M059J (cell line): ENCODE measurements at regions not wholly inside any gene's neighbourhood (a gene's known extent, or its start where the extent isn't known, plus 50 kb on each side); places are given as distances from the start of the nearest gene placed in this dataset.
A peak's percentile ranks its signal among the peaks of the same experiment; 100 is the strongest.

ENCODE experiments used
- DNase-seq: peaks from one replicate; pipeline ENCODE4 v3.0.0-alpha.2; 2012; ENCODE audit warnings: low read depth

GRCh38 chr2:204012072-204012653, 75.6 kb downstream of the ICOS start:
- DNase-seq = peak; percentile 15

GRCh38 chr2:204015118-204015843, 78.7 kb downstream of the ICOS start:
- DNase-seq = no peak

- no peak for DNase-seq
Observed at GRCh38 chr2:204018717-204019116, 82.2 kb downstream of the ICOS start.

- peak; percentile 76 for DNase-seq
Observed at GRCh38 chr2:204019572-204020501, 83.3 kb downstream of the ICOS start.

GRCh38 chr2:204021290-204022081, 84.9 kb downstream of the ICOS start:
- DNase-seq = no peak

GRCh38 chr2:204022550-204022949, 86.0 kb downstream of the ICOS start:
- DNase-seq = no peak

GRCh38 chr2:204023088-204023487, 86.5 kb downstream of the ICOS start:
- no peak for DNase-seq

GRCh38 chr2:204024503-204024902, 87.9 kb downstream of the ICOS start:
- DNase-seq = peak; percentile 23

- DNase-seq = no peak
Observed at GRCh38 chr2:204024906-204025475, 88.4 kb downstream of the ICOS start.

- DNase-seq = no peak
Observed at GRCh38 chr2:204026294-204026693, 89.7 kb downstream of the ICOS start.

- peak; percentile 42 for DNase-seq
Observed at GRCh38 chr2:204027091-204027490, 90.5 kb downstream of the ICOS start.

GRCh38 chr2:204030322-204030721, 93.8 kb downstream of the ICOS start:
- DNase-seq = no peak

- no peak for DNase-seq
Observed at GRCh38 chr2:204031056-204031455, 94.5 kb downstream of the ICOS start.

- DNase-seq = no peak
Observed at GRCh38 chr2:204032301-204032700, 95.7 kb downstream of the ICOS start.

GRCh38 chr2:204033611-204034495, 97.3 kb downstream of the ICOS start:
- DNase-seq = no peak

- DNase-seq = no peak
Observed at GRCh38 chr2:204036706-204037105, 100.1 kb downstream of the ICOS start.

GRCh38 chr2:204037286-204037685, 100.7 kb downstream of the ICOS start:
- DNase-seq = no peak

- no peak for DNase-seq
Observed at GRCh38 chr2:204039298-204039838, 102.8 kb downstream of the ICOS start.

GRCh38 chr2:204040016-204040415, 103.5 kb downstream of the ICOS start:
- no peak for DNase-seq

GRCh38 chr2:204042401-204042800, 105.8 kb downstream of the ICOS start:
- no peak for DNase-seq
